Mucosa of rectum (tissue), 2 donors: ENCODE measurements at regions not wholly inside any gene's neighbourhood (a gene's known extent, or its start where the extent isn't known, plus 50 kb on each side); places are given as distances from the start of the nearest gene placed in this dataset.
"Not testable (repeated sequence)": the region's sequence is repeated elsewhere in the genome, so short reads cannot be mapped to it uniquely, and the experiment has no call there.

ENCODE experiments used
- H3K27ac ChIP-seq, 2 donors: one replicate each; pipeline ENCODE4 v1.7.0; 2013; ENCODE audit warnings: inconsistent platforms in 2 of 2, low read depth in 2 of 2, low read length in 2 of 2
- H3K27me3 ChIP-seq, 2 donors: one replicate each; pipeline ENCODE4 v1.7.0; 2013; ENCODE audit warnings: low read length in 2 of 2; ENCODE audit not compliant: control insufficient read depth in 2 of 2, insufficient read depth in 2 of 2
- H3K36me3 ChIP-seq, 2 donors: one replicate each; pipeline ENCODE4 v1.7.0; 2013; ENCODE audit warnings: low read length in 2 of 2; ENCODE audit not compliant: control insufficient read depth in 2 of 2, insufficient read depth in 2 of 2
- H3K4me1 ChIP-seq, 2 donors: one replicate each; pipeline ENCODE4 v1.7.0; 2013; ENCODE audit warnings: low read length in 2 of 2, mild to moderate bottlenecking in 1 of 2; ENCODE audit not compliant: control insufficient read depth in 2 of 2, insufficient read depth in 2 of 2
- H3K4me3 ChIP-seq, 2 donors: one replicate each; pipeline ENCODE4 v1.7.0; 2013; ENCODE audit warnings: low read length in 2 of 2
- H3K9ac ChIP-seq, 2 donors: one replicate each; pipeline ENCODE4 v1.7.0; 2013; ENCODE audit warnings: low read length in 2 of 2, low read depth in 1 of 2, mild to moderate bottlenecking in 1 of 2
- H3K9me3 ChIP-seq, 2 donors: one replicate each; pipeline ENCODE4 v1.7.0; 2013; ENCODE audit warnings: low read length in 2 of 2; ENCODE audit not compliant: control insufficient read depth in 2 of 2
- donor health status: healthy.
- donor health status: Normal muscosa, but diverticular disease.

GRCh38 chr9:22813529-22813928 lies 366.9 kb downstream of the DMRTA1 start:
- no peak overlapping the region for H3K9ac ChIP-seq
- no peak overlapping the region for H3K27ac ChIP-seq
- no peaks in the 10 kb centered on the region for H3K9me3 ChIP-seq
- no peaks in the 10 kb centered on the region for H3K36me3 ChIP-seq
- H3K4me1 ChIP-seq: no peaks in the 10 kb centered on the region
- no peak overlapping the region for H3K4me3 ChIP-seq
- H3K27me3 ChIP-seq: no peaks in the 10 kb centered on the region

GRCh38 chr9:22815246-22815645 lies 368.6 kb downstream of the DMRTA1 start:
- Histone ChIP-seq H3K9ac (no peak overlapping the region), H3K9me3 (no peaks in the 10 kb centered on the region), H3K4me1 (no peaks in the 10 kb centered on the region), H3K27me3 (no peaks in the 10 kb centered on the region), H3K4me3 (no peak overlapping the region), H3K36me3 (no peaks in the 10 kb centered on the region), H3K27ac (no peak overlapping the region)

- Histone ChIP-seq H3K36me3 (no peaks in the 10 kb centered on the region), H3K9me3 (no peaks in the 10 kb centered on the region), H3K9ac (no peak overlapping the region), H3K4me3 (no peak overlapping the region), H3K27ac (no peak overlapping the region), H3K27me3 (no peaks in the 10 kb centered on the region), H3K4me1 (no peaks in the 10 kb centered on the region)
Observed at GRCh38 chr9:22817181-22817580, 370.6 kb downstream of the DMRTA1 start.

GRCh38 chr9:22829236-22829635 lies 382.6 kb downstream of the DMRTA1 start:
- no peaks in the 10 kb centered on the region for H3K36me3 ChIP-seq
- no peaks in the 10 kb centered on the region for H3K9me3 ChIP-seq
- no peaks in the 10 kb centered on the region for H3K27me3 ChIP-seq
- H3K4me3 ChIP-seq: no peak overlapping the region
- no peak overlapping the region for H3K9ac ChIP-seq
- no peak overlapping the region for H3K27ac ChIP-seq
- H3K4me1 ChIP-seq: no peaks in the 10 kb centered on the region

GRCh38 chr9:22838266-22838665 lies 391.6 kb downstream of the DMRTA1 start:
- Histone ChIP-seq H3K36me3 (no peaks in the 10 kb centered on the region), H3K4me1 (no peaks in the 10 kb centered on the region), H3K27ac (no peak overlapping the region), H3K4me3 (no peak overlapping the region), H3K9ac (no peak overlapping the region), H3K9me3 (peaks cover 0 to 2% of the 10 kb centered on the region in 2 donors), H3K27me3 (no peaks in the 10 kb centered on the region)

GRCh38 chr9:22840641-22841040 lies 394.0 kb downstream of the DMRTA1 start:
- H3K9ac ChIP-seq: no peak overlapping the region
- no peaks in the 10 kb centered on the region for H3K4me1 ChIP-seq
- no peak overlapping the region for H3K27ac ChIP-seq
- H3K4me3 ChIP-seq: no peak overlapping the region
- no peaks in the 10 kb centered on the region for H3K27me3 ChIP-seq
- H3K9me3 ChIP-seq: peaks cover 2% of the 10 kb centered on the region in 2 donors
- no peaks in the 10 kb centered on the region for H3K36me3 ChIP-seq

- not testable (repeated sequence) for H3K4me3 ChIP-seq, H3K9me3 ChIP-seq
Observed at GRCh38 chr9:22845243-22845642, 398.6 kb downstream of the DMRTA1 start.

GRCh38 chr9:22855980-22856379 lies 409.4 kb downstream of the DMRTA1 start:
- Histone ChIP-seq H3K4me3 (no peak overlapping the region), H3K36me3 (no peaks in the 10 kb centered on the region), H3K9ac (no peak overlapping the region), H3K27ac (no peak overlapping the region), H3K9me3 (peaks cover 0 to 5% of the 10 kb centered on the region in 2 donors), H3K27me3 (no peaks in the 10 kb centered on the region), H3K4me1 (no peaks in the 10 kb centered on the region)

More at GRCh38 chr9:22845243-22845642, 398.6 kb downstream of the DMRTA1 start:
- H3K27ac ChIP-seq, H3K9ac ChIP-seq, H3K27me3 ChIP-seq, H3K4me1 ChIP-seq, H3K36me3 ChIP-seq: not testable (repeated sequence)

GRCh38 chr9:22857316-22857715 lies 410.7 kb downstream of the DMRTA1 start:
- Histone ChIP-seq H3K4me1 (no peaks in the 10 kb centered on the region), H3K27me3 (no peaks in the 10 kb centered on the region), H3K9ac (no peak overlapping the region), H3K36me3 (no peaks in the 10 kb centered on the region), H3K9me3 (peaks cover 0 to 5% of the 10 kb centered on the region in 2 donors), H3K4me3 (no peak overlapping the region), H3K27ac (no peak overlapping the region)

- H3K27me3 ChIP-seq: no peaks in the 10 kb centered on the region
- H3K36me3 ChIP-seq: no peaks in the 10 kb centered on the region
- no peak overlapping the region for H3K4me3 ChIP-seq
- no peaks in the 10 kb centered on the region for H3K4me1 ChIP-seq
- H3K9me3 ChIP-seq: peaks cover 0 to 5% of the 10 kb centered on the region in 2 donors
- H3K9ac ChIP-seq: no peak overlapping the region
- no peak overlapping the region for H3K27ac ChIP-seq
Observed at GRCh38 chr9:22863106-22863505, 416.5 kb downstream of the DMRTA1 start.

GRCh38 chr9:22863736-22864135 lies 417.1 kb downstream of the DMRTA1 start:
- H3K4me1 ChIP-seq: no peaks in the 10 kb centered on the region
- H3K27ac ChIP-seq: no peak overlapping the region
- H3K9ac ChIP-seq: no peak overlapping the region
- H3K36me3 ChIP-seq: no peaks in the 10 kb centered on the region
- no peak overlapping the region for H3K4me3 ChIP-seq
- no peaks in the 10 kb centered on the region for H3K27me3 ChIP-seq
- peaks cover 0 to 5% of the 10 kb centered on the region in 2 donors for H3K9me3 ChIP-seq
